NCI-H82 (cell line): ENCODE measurements at regions not wholly inside any gene's neighbourhood (a gene's known extent, or its start where the extent isn't known, plus 50 kb on each side); places are given as distances from the start of the nearest gene placed in this dataset.
A peak's percentile ranks its signal among the peaks of the same experiment; 100 is the strongest.

Source experiments
- DNase-seq: peaks from one replicate; lab custom pipeline; 2025; lab: John Stamatoyannopoulos, UW

DNA sequence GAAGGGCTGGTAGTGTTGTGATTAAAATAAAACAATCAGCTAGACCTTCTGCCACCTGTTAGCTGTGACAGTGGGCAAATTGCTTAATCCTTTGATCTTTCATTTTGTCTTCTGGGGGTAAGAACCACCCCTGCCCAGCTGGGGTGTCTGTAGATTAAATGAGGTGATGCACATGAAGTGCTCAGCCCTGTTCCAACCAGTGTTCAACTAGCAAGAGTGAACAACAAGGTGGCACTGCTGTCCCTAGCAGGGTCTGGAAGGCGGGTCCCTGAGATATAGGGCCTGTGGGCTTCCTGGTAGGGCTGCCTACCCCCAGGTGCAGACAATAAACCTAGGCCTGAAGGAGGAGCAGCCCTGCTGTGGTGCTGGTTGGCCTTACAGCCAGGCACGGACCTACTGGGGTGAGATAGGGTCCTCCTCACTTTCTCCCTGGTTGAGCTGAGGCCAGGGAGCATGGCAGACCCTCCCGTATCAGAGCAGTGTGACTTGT, 60.6 kb downstream of the ARL6IP4 start:
- DNase-seq, result peak; percentile 89

GRCh38 chr12:123040106-123040505, 59.6 kb downstream of the ARL6IP4 start:
- DNase-seq, result no peak

- DNase-seq, result no peak
These were observed 58.5 kb downstream of the ARL6IP4 start for GRCh38 chr12:123038966-123039365.

DNA sequence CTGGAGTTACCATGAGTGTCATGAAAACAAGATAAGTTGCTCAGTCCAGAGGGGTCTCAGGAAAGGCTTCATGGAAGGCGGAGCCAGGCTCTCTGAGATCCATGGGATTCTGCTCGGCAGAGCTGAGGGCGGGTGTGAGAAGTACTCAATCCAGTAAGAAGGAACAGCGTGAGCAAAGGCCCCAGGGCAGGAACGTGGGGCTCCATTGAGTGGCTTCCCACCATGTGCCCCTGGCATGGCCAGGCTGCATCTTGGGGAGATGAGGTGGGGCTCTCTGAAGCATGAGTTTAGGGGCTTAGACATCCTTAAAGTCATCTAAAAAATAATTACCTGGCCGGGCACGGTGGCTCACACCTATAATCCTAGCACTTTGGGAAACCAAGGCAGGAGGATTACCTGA, 58.0 kb downstream of the ARL6IP4 start:
- no peak for DNase-seq

DNA sequence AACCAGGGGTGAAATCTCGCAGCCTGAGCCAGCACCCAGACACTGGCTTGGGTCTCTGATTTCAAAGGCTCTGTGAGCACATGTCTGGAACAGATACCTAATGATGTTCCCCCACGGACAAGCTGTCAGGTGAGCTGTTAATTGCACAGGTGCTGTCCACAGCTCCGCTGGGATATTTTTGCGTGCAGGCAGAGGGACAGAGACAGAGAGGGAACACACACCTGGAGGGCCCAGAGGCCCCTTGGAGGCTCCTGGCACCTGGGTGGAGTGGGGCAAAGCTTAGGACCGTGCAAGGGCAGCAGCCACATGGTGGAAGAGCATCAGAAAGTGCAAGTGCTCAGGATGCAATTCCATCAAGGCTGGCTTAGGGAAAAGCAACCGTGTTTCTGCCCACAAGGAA, 57.3 kb downstream of the ARL6IP4 start:
- DNase-seq, result no peak

- DNase-seq, result no peak
These were observed 56.2 kb downstream of the ARL6IP4 start for GRCh38 chr12:123036466-123037285.

DNA sequence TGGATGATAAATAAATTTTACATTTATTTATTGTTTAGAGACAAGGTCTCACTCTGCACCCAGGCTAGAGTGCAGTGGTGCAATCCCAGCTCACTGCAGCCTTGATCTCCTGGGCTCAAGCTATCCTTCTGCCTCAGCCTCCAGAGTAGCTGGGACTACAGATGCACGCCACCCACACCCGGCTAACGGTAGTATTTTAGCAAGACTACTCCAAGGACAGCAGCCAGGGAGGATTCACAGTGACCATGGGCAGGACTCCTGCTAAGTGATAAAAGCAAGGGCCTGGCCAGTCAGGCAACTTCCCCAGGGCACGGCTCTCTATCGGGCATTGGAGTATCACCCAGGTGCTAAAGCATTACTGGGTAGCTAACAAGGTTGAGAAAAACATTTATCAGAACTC, 55.4 kb downstream of the ARL6IP4 start:
- no peak for DNase-seq

GRCh38 chr12:123034865-123035264, 54.4 kb downstream of the ARL6IP4 start:
- DNase-seq, result peak; percentile 45

GRCh38 chr12:123034022-123034541, 53.6 kb downstream of the ARL6IP4 start:
- DNase-seq, result no peak

- DNase-seq, result no peak
These were observed 53.0 kb downstream of the ARL6IP4 start for GRCh38 chr12:123033392-123034021.

GRCh38 chr12:123032736-123033391, 52.4 kb downstream of the ARL6IP4 start:
- no peak for DNase-seq
